Liver (tissue), 7 donors: ENCODE measurements at regions not wholly inside any gene's neighbourhood (a gene's known extent, or its start where the extent isn't known, plus 50 kb on each side); places are given as distances from the start of the nearest gene placed in this dataset.

Experiments used
- DNase-seq: peaks from one replicate; pipeline ENCODE4 v3.0.0-alpha.2; 2017; ENCODE audit warnings: low spot score
- H3K27ac ChIP-seq, 2 donors: one replicate each; pipeline ENCODE4 v1.7.0; 2013; ENCODE audit warnings: inconsistent platforms in 2 of 2, low read length in 2 of 2, control low read depth in 1 of 2, low read depth in 1 of 2, mild to moderate bottlenecking in 1 of 2
- H3K27me3 ChIP-seq, 4 donors: one replicate each; pipeline versions ENCODE4 v1.6.1 to v1.7.0; 2013; ENCODE audit warnings: low read length in 3 of 4, inconsistent platforms in 1 of 4, mild to moderate bottlenecking in 1 of 4, moderate library complexity in 1 of 4; ENCODE audit not compliant: control insufficient read depth in 4 of 4, insufficient read depth in 4 of 4
- H3K36me3 ChIP-seq, 4 donors: one replicate each; pipeline versions ENCODE4 v1.6.1 to v1.7.0; 2013; ENCODE audit warnings: low read length in 3 of 4, mild to moderate bottlenecking in 3 of 4, low read depth in 1 of 4, moderate library complexity in 1 of 4; ENCODE audit not compliant: control insufficient read depth in 4 of 4, insufficient read depth in 3 of 4
- H3K4me1 ChIP-seq, 4 donors: one replicate each; pipeline versions ENCODE4 v1.6.1 to v1.7.0; 2013; ENCODE audit warnings: low read length in 3 of 4, mild to moderate bottlenecking in 3 of 4, moderate library complexity in 1 of 4; ENCODE audit not compliant: control insufficient read depth in 4 of 4, insufficient read depth in 4 of 4
- H3K4me3 ChIP-seq, 3 donors: one replicate each; pipeline versions ENCODE4 v1.6.1 to v1.7.0; 2013; ENCODE audit warnings: low read length in 3 of 3, control low read depth in 1 of 3, low read depth in 1 of 3, mild to moderate bottlenecking in 1 of 3
- H3K9ac ChIP-seq, 2 donors: one replicate each; pipeline ENCODE4 v1.7.0; 2013; ENCODE audit warnings: low read length in 2 of 2, mild to moderate bottlenecking in 2 of 2, moderate library complexity in 2 of 2, control low read depth in 1 of 2, low read depth in 1 of 2
- H3K9me3 ChIP-seq, 4 donors: one replicate each; pipeline versions ENCODE4 v1.6.1 to v1.7.0; 2013; ENCODE audit warnings: low read length in 3 of 4; ENCODE audit not compliant: control insufficient read depth in 4 of 4
- ATF3 ChIP-seq: IDR thresholded peaks from 2 replicates; pipeline ENCODE4 v1.6.1; 2016; ENCODE audit warnings: antibody characterized with exemption
- FOXA2 ChIP-seq: IDR thresholded peaks from 2 replicates; pipeline ENCODE4 v1.6.1; 2016; ENCODE audit warnings: antibody characterized with exemption
- GABPA ChIP-seq, 2 donors: IDR thresholded peaks in 1 of 2; conservative IDR thresholded peaks in 1 of 2; 2 replicates each; pipeline ENCODE4 v1.6.1; 2016; ENCODE audit warnings: antibody characterized with exemption in 2 of 2, mild to moderate bottlenecking in 1 of 2, moderate library complexity in 1 of 2
- HNF4A ChIP-seq, 2 donors: conservative IDR thresholded peaks; 2 replicates each; pipeline ENCODE4 v1.6.1; 2016; ENCODE audit warnings: antibody characterized with exemption in 2 of 2, mild to moderate bottlenecking in 2 of 2
- HNF4G ChIP-seq: IDR thresholded peaks from 2 replicates; pipeline ENCODE4 v1.6.1; 2016; ENCODE audit warnings: antibody characterized with exemption
- JUND ChIP-seq, 2 donors: IDR thresholded peaks; 2 replicates each; pipeline ENCODE4 v1.6.1; 2016; ENCODE audit warnings: antibody characterized with exemption in 2 of 2
- MAX ChIP-seq: IDR thresholded peaks from 2 replicates; pipeline ENCODE4 v1.6.1; 2016; ENCODE audit warnings: antibody characterized with exemption
- NR2F2 ChIP-seq: IDR thresholded peaks from 2 replicates; pipeline ENCODE4 v1.6.1; 2016; ENCODE audit warnings: antibody characterized with exemption
- RAD21 ChIP-seq, 2 donors: IDR thresholded peaks; 2 replicates each; pipeline ENCODE4 v1.6.1; 2016; ENCODE audit warnings: antibody characterized with exemption in 2 of 2, mild to moderate bottlenecking in 2 of 2
- RXRA ChIP-seq, 2 donors: IDR thresholded peaks; 2 replicates each; pipeline ENCODE4 v1.6.1; 2017 to 2018; ENCODE audit warnings: antibody characterized with exemption in 2 of 2, mild to moderate bottlenecking in 1 of 2
- SP1 ChIP-seq: IDR thresholded peaks from 2 replicates; pipeline ENCODE4 v1.6.1; 2018; ENCODE audit warnings: antibody characterized with exemption, mild to moderate bottlenecking
- TAF1 ChIP-seq: conservative IDR thresholded peaks from 2 replicates; pipeline ENCODE4 v1.6.1; 2016; ENCODE audit warnings: antibody characterized with exemption, mild to moderate bottlenecking
- YY1 ChIP-seq: IDR thresholded peaks from 2 replicates; pipeline ENCODE4 v1.6.1; 2016; ENCODE audit warnings: antibody characterized with exemption, mild to moderate bottlenecking
- ZBTB33 ChIP-seq: IDR thresholded peaks from 2 replicates; pipeline ENCODE4 v1.6.1; 2016; ENCODE audit warnings: antibody characterized with exemption
- WGBS: extraction: QIAGEN DNeasy Blood & Tissue Kit; methylation state at CpG from one replicate; pipeline ENCODE4 v1.1.7; 2013; 5-methylcytosine and 5-hydroxymethylcytosine counted together
- donor health status: healthy.
- donor health status: healthy.
- donor health status: healthy.
- donor health status: healthy.

GRCh38 chr10:44564790-44565189, 179.9 kb upstream of the CXCL12 start:
- H3K4me3 ChIP-seq = no peak overlapping the region
- no peaks in the 10 kb centered on the region for H3K36me3 ChIP-seq
- no peaks in the 10 kb centered on the region for H3K4me1 ChIP-seq
- no peak overlapping the region for H3K9ac ChIP-seq
- TF ChIP-seq HNF4G (no peak), TAF1 (no peak), ATF3 (no peak)
- no peak overlapping the region for H3K27ac ChIP-seq
- peaks cover 0 to 2% (median 0%) of the 10 kb centered on the region in 4 donors for H3K27me3 ChIP-seq
- no peak for DNase-seq
- WGBS = 32% methylated on average over 3 of the region's 3 CpGs
- H3K9me3 ChIP-seq = no peaks in the 10 kb centered on the region

DNA sequence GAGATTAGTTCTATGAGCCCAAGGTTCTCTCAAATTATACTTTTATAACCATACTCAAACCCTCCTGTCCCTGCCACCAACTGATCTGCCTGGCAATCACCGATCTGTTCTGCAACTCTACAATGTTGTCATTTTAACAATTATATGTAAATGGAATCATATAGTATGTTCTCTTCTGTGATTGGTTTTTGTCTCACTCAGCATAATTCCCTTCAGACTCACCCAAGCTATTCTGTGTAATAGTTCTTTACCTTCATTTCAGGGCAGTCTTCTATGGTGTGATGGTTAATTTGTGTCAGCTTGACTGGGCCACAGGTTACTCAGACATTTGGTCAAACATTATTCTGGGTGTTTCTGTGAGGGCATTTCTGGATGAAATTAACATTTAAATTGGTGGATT, 181.9 kb upstream of the CXCL12 start:
- no peak for TF ChIP-seq RXRA (IDR thresholded peaks at IDR 0.05)
- Histone ChIP-seq H3K9ac (no peak overlapping the region), H3K9me3 (no peaks in the 10 kb centered on the region), H3K4me1 (no peaks in the 10 kb centered on the region), H3K4me3 (no peak overlapping the region), H3K36me3 (no peaks in the 10 kb centered on the region), H3K27ac (no peak overlapping the region), H3K27me3 (no peaks in the 10 kb centered on the region)
- WGBS = 5% methylated on average over 1 of the region's 1 CpG
- DNase-seq = no peak

DNA sequence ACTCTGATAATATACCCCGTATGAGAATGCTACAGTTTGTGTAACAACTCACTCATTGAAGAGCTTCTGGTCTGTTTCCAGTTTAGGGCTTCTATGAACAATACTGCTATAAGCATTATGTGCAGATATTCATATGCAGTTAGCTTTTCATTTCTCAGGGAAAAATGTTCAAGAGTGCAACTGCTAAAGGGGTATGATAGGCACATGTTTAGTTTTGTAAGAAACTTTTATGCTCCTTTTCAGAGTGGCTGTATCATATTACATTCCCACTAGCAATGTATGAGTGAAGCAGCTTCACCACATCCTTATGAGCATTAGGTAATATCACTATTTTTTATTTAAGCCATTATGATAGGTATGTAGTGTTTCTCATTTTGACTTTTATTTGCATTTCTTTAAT, 182.6 kb upstream of the CXCL12 start:
- WGBS = 77% methylated on average over 1 of the region's 1 CpG
- Histone ChIP-seq H3K36me3 (no peaks in the 10 kb centered on the region), H3K4me1 (no peaks in the 10 kb centered on the region), H3K4me3 (no peak overlapping the region), H3K27ac (no peak overlapping the region), H3K27me3 (no peaks in the 10 kb centered on the region), H3K9ac (no peak overlapping the region), H3K9me3 (no peaks in the 10 kb centered on the region)
- no peak for DNase-seq
- TF ChIP-seq TAF1 = no peak
- no peak for TF ChIP-seq NR2F2
- no peak for TF ChIP-seq ATF3

DNA sequence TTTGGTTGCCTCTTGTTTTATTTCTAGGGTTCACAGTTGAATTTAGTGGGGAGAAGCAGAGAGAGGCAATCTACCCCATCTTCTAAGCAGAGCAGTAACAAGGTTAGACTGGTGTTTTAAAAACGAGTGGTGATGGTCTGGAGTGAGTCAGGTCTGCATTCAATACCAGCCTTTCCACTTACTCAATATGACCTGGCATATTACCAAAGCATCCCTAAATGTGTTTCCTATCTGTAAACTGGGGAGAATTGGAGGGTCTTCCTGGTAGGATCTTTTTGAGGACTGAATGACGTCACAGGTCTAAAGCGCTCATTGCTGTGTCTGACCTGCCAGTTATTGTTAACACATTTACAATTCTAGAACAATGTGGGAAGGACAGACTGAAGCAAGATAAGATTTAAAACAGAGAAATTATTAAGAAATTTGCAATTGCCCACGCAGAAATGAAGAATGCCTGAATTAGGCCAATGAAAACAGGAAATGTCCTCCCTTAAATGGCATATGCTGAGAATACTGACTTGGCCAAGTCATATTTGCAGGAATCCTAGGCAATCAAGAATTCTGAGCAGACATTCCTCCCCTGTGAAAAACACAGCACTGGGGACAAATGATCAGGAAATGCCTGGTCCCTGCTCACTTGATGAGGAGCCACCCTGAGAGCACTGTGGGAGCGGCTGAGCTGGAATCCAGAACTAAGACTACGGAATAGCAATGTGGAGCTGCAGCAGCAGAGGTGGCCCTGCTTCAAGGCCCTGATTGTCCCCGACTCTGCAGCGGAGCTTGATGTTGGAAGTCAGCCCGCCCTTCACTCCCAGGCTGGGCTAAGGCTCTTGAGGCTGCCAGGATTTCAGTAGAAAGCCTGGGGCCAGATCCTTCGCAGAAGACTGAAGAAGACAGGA, 184.5 kb upstream of the CXCL12 start:
- TF ChIP-seq NR2F2 = peak; percentile 25
- TF ChIP-seq FOXA2 = no peak
- TF ChIP-seq GABPA (IDR thresholded peaks at IDR 0.05 in 1 of 2, conservative IDR thresholded peaks at IDR 0.05 in 1 of 2) = no peak
- Histone ChIP-seq H3K4me3 (no peak overlapping the region), H3K27me3 (no peaks in the 10 kb centered on the region), H3K9ac (no peak overlapping the region), H3K4me1 (no peaks in the 10 kb centered on the region), H3K36me3 (no peaks in the 10 kb centered on the region), H3K27ac (peak overlapping the region in 1 of 2 donors; percentile 56), H3K9me3 (no peaks in the 10 kb centered on the region)
- DNase-seq = no peak
- WGBS = 57% methylated on average over 10 of the region's 10 CpGs

DNA sequence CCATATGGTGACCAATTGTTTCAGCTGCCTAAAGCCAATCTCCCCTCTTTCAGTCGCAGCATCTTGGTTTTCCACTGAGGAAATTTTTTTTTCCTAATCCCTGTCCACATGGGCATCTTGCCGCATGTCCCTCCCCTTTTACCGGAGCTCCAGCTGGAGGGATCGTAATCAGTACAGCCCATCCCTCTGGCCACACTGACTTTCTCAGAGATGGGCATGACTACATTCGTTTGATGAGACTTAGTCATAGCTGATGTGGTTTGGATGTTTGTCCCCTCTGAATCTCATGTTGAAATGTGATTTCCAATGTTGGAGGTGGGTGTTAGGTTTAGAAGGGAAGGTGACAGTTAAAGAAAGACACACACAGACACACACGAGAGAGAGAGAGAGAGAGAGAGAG, 186.8 kb upstream of the CXCL12 start:
- H3K9ac ChIP-seq = no peak overlapping the region
- H3K36me3 ChIP-seq = no peaks in the 10 kb centered on the region
- no peaks in the 10 kb centered on the region for H3K9me3 ChIP-seq
- no peaks in the 10 kb centered on the region for H3K27me3 ChIP-seq
- 82% methylated on average over 6 of the region's 6 CpGs for WGBS
- H3K27ac ChIP-seq = no peak overlapping the region
- no peak overlapping the region for H3K4me3 ChIP-seq
- H3K4me1 ChIP-seq = no peaks in the 10 kb centered on the region
- DNase-seq = peak; percentile 16
- TF ChIP-seq ATF3 (no peak), ZBTB33 (no peak), FOXA2 (no peak), HNF4A (conservative IDR thresholded peaks at IDR 0.05) (no peak), YY1 (no peak), SP1 (no peak), JUND (IDR thresholded peaks at IDR 0.05) (no peak), RAD21 (IDR thresholded peaks at IDR 0.05) (no peak), MAX (no peak), GABPA (IDR thresholded peaks at IDR 0.05 in 1 of 2, conservative IDR thresholded peaks at IDR 0.05 in 1 of 2) (no peak)
